ENCODE measurements at regions not wholly inside any gene's neighbourhood (a gene's known extent, or its start where the extent isn't known, plus 50 kb on each side); places are given as distances from the start of the nearest gene placed in this dataset.

DNA sequence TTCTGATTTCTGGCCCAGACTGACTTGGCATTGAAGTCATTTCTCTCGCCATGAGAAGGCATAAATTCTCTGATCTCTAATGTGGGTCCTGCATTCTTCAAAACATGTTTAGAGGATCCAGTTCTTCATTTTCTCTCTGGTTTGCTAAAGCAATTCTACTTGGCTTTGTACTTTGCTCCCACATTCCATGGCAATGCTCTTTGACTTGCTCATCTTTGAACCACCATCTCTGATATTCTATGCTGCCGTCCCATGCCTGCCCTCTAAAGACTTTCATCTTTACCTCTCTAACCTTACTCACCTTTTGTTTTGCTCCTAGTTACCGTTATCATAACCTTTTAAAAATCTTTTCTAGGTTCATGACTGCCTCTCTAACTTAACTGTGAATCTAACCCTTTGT lies 366.9 kb downstream of the KIF4B start:
- Histone ChIP-seq H3K4me1 (replicated peaks in 1 of 2; ENCODE audit: control insufficient read depth in 2 of 2, insufficient read depth in 2 of 2, low read length in 2 of 2) (no peaks in the 10 kb centered on the region), H3K9me1 (ENCODE audit: control insufficient read depth, insufficient read depth, low read length) (no peaks in the 10 kb centered on the region), H3K27ac (ENCODE audit: extremely low read depth, low read depth, low read length) (no peak overlapping the region), H3K27me3 (ENCODE audit: control insufficient read depth in 2 of 2, insufficient read depth in 2 of 2, low read length in 2 of 2) (no peaks in the 10 kb centered on the region), H2AFZ (ENCODE audit: low read depth, low read length) (no peak overlapping the region), H3K36me3 (ENCODE audit: control insufficient read depth, insufficient read depth, low read length) (no peaks in the 10 kb centered on the region), H3K4me2 (ENCODE audit: insufficient read depth, low read length) (no peak overlapping the region), H3K9ac (ENCODE audit: insufficient read depth in 1 of 2, low read depth in 2 of 2, low read length in 2 of 2) (no peak overlapping the region), H3K4me3 (no peak overlapping the region), H4K20me1 (replicated peaks; ENCODE audit: control insufficient read depth, insufficient read depth, low read length) (no peaks in the 10 kb centered on the region), H3K9me3 (replicated peaks; ENCODE audit: control insufficient read depth, insufficient read depth, low read depth, low read length) (no peaks in the 10 kb centered on the region; the same call in 1 of the 2 replicates), H3K79me2 (ENCODE audit: control insufficient read depth, insufficient read depth, low read length) (no peaks in the 10 kb centered on the region)
- no TSS peak for BruUV-seq (replicated peaks)
- ChIA-PET CTCF (ENCODE audit: low intra/inter-chr PET ratio) (no interaction called here), POLR2A (no interaction called here)
- FAIRE-seq: no peak
- intact Hi-C loops (cut with micrococcal nuclease) (no loop called here), in situ Hi-C loops (cut with MboI) (no loop called here)
- 4% methylated on average over 3 of the region's 3 CpGs for WGBS (ENCODE audit: insufficient coverage, low coverage, missing lambda C conversion rate)
- no peak for DNase-seq (ENCODE audit: extremely low read depth in 1 of 4, low spot score in 3 of 4)
- TF ChIP-seq BRD4 (IDR thresholded peaks at IDR 0.05): no peak
- no peak for ATAC-seq

DNA sequence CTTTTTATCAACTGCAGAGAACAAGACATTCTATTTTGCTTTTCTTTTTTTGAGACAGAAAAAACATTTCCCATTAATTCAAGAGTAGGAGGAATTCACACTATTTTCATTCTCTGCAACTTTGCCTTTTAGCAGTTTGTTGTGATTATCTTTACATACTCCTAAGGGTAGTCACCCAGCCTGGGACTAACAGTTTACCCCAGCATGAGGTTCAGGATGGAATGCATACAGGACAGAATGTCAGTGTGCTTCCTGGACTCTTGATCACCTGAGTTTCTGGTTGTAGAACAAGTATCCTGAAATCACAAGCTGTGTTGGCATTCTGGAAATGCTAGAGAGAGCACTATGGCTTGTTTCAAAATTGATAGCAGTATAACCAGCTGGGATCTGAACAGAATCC lies 368.1 kb downstream of the KIF4B start:
- H3K79me2 ChIP-seq (ENCODE audit: control insufficient read depth, insufficient read depth, low read length): no peaks in the 10 kb centered on the region
- no peak for DNase-seq (ENCODE audit: extremely low read depth in 1 of 4, low spot score in 3 of 4)
- ChIA-PET POLR2A (no interaction called here), CTCF (ENCODE audit: low intra/inter-chr PET ratio) (no interaction called here)
- FAIRE-seq: no peak
- H3K9me3 ChIP-seq (replicated peaks; ENCODE audit: control insufficient read depth, insufficient read depth, low read depth, low read length): no peaks in the 10 kb centered on the region; the same call in 1 of the 2 replicates
- in situ Hi-C loops (cut with MboI): no loop called here
- H3K4me2 ChIP-seq (ENCODE audit: insufficient read depth, low read length): no peak overlapping the region
- intact Hi-C loops (cut with micrococcal nuclease): no loop called here
- H4K20me1 ChIP-seq (replicated peaks; ENCODE audit: control insufficient read depth, insufficient read depth, low read length): no peaks in the 10 kb centered on the region
- H3K27ac ChIP-seq (ENCODE audit: extremely low read depth, low read depth, low read length): no peak overlapping the region
- H3K4me1 ChIP-seq (replicated peaks in 1 of 2; ENCODE audit: control insufficient read depth in 2 of 2, insufficient read depth in 2 of 2, low read length in 2 of 2): no peaks in the 10 kb centered on the region
- no peaks in the 10 kb centered on the region for H3K9me1 ChIP-seq (ENCODE audit: control insufficient read depth, insufficient read depth, low read length)
- ATAC-seq: no peak
- H3K4me3 ChIP-seq: no peak overlapping the region
- no peaks in the 10 kb centered on the region for H3K36me3 ChIP-seq (ENCODE audit: control insufficient read depth, insufficient read depth, low read length)
- no peaks in the 10 kb centered on the region for H3K27me3 ChIP-seq (ENCODE audit: control insufficient read depth in 2 of 2, insufficient read depth in 2 of 2, low read length in 2 of 2)
- no peak for TF ChIP-seq JUNB (CRISPR knock-in tag; conservative IDR thresholded peaks at IDR 0.05)
- TF ChIP-seq, protein P1, sequence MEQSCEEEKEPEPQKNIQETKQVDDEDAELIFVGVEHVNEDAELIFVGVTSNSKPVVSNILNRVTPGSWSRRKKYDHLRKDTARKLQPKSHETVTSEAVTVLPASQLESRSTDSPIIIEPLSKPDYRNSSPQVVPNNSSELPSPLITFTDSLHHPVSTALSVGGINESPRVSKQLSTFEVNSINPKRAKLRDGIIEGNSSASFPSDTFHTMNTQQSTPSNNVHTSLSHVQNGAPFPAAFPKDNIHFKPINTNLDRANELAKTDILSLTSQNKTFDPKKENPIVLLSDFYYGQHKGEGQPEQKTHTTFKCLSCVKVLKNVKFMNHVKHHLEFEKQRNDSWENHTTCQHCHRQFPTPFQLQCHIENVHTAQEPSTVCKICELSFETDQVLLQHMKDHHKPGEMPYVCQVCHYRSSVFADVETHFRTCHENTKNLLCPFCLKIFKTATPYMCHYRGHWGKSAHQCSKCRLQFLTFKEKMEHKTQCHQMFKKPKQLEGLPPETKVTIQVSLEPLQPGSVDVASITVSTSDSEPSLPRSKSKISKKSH (CRISPR knock-in tag; IDR thresholded peaks at IDR 0.05): no peak
- no peak for TF ChIP-seq STAT5B (CRISPR knock-in tag; IDR thresholded peaks at IDR 0.05)
- TF ChIP-seq GATAD2B (IDR thresholded peaks at IDR 0.05; ENCODE audit: borderline replicate concordance): no peak
- TF ChIP-seq COPS2 (conservative IDR thresholded peaks at IDR 0.05): no peak
- no peak for TF ChIP-seq ZNF274 (IDR thresholded peaks at IDR 0.05; ENCODE audit: borderline replicate concordance, low read depth, low read length)
- no peak overlapping the region for H2AFZ ChIP-seq (ENCODE audit: low read depth, low read length)
- H3K9ac ChIP-seq (ENCODE audit: insufficient read depth in 1 of 2, low read depth in 2 of 2, low read length in 2 of 2): no peak overlapping the region
- BruUV-seq (replicated peaks): no TSS peak
